ENCODE measurements at regions not wholly inside any gene's neighbourhood (a gene's known extent, or its start where the extent isn't known, plus 50 kb on each side); places are given as distances from the start of the nearest gene placed in this dataset.
A peak's percentile ranks its signal among the peaks of the same experiment; 100 is the strongest.
"Not testable (repeated sequence)": the region's sequence is repeated elsewhere in the genome, so short reads cannot be mapped to it uniquely, and the experiment has no call there.

- DNase-seq (ENCODE audit: low spot score) = not testable (repeated sequence)
These were observed 179.6 kb upstream of the RND3 start for GRCh38 chr2:150667039-150667438.

GRCh38 chr2:150663143-150663542 lies 175.7 kb upstream of the RND3 start:
- DNase-seq (ENCODE audit: low spot score) = no peak

DNA sequence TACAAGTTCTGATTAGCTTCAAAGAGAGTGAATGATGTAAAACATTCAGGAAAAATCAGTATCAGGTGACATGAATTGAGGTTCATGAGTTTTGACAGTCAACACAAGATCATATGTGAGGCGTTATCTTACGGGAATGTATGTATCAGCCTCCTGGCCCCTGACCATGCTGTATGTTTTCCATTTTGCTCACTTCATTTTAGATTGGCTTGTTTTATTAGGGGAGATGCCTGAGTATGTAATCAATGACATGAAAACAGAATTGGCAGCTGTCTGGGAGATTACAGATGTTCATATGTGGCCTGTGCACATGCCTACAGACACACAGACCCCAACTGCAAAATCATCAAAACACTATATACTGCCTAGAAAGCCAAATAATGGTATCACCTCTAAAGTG lies 168.5 kb upstream of the RND3 start:
- no peak for DNase-seq (ENCODE audit: low spot score)

GRCh38 chr2:150653351-150653750 lies 165.9 kb upstream of the RND3 start:
- DNase-seq (ENCODE audit: low spot score) = no peak

GRCh38 chr2:150647943-150648342 lies 160.5 kb upstream of the RND3 start:
- DNase-seq (ENCODE audit: low spot score) = no peak

DNA sequence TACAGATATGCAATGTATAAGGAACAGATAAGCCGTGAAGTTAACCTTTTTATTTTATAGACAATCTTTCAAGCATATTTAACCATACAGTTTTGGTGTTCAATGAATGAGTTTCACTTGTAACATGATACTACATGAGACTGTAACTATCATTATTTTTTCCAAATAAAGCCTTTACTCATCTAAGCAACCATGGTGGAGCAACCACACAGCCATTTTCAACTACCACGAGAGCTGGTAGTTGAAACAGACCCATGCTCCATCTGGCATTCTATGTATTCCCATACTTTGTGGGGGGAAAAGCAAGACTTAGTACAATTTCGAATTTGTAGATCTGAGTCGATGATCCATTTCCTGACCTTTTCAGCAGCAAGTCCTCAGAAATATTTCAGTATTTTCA lies 159.3 kb upstream of the RND3 start:
- no peak for DNase-seq (ENCODE audit: low spot score)

DNA sequence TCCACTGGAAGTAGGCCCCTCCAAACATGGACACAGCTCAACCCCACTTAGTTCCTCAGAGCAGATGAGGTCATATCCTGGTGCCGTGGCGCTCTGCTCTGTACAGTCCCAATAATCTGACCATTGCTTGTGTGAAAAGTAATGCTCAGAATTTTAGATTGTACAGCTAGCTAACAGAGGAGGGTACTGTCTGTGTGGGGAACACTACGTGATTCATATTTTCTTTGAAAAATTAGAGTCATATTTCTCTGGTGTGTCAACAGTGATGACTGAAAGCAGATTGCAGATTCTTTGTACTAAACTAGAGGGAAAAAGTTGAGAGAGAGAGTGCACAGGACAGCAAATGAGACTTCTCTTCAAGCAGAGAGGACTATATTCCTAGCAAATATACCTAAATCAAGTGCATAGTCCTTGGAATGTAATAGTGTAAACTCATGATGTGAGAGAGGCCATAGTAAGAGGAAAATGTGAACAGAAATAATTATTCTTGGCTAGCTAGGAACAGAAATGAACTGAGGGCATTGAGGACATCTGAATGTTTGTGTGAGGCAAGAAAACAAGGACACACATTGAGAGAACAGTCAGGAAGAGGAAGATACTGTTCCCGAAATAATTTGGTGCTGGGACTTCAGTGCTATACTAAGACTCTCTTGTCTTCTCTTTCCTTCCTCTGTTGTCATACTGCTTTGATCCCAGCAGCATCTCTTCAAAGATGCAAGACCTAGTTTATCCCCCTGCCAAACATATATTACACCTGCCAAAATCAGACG lies 157.0 kb upstream of the RND3 start:
- DNase-seq (ENCODE audit: low spot score) = no peak

DNA sequence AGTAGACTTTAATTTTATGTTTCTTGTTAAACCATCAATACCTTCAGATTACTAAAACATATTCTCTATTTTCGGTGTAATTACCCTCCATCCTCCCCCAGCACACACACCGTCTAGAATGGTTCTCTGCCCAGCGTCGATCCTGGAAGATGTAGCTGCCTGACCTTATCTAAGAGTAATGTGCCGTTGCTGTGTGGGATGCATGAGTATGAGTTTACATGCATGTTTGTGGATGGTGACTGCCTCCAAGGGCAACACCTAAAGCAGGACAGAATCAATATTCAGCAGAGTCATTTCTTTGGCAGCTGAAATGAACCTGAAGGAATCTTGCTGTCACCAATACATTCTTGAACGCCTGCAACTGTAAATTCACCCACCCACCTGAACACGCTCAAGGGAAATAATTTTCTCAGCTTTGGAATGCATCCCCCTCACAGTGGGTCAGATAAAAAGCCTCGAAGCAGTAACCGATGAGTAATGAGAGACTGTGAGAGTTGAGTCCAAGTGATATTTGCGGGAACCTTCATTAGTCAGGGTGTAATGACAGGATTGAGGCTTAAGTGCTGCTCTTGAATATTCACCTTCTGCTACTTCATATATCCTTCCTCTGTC lies 155.8 kb upstream of the RND3 start:
- DNase-seq (ENCODE audit: low spot score) = no peak

DNA sequence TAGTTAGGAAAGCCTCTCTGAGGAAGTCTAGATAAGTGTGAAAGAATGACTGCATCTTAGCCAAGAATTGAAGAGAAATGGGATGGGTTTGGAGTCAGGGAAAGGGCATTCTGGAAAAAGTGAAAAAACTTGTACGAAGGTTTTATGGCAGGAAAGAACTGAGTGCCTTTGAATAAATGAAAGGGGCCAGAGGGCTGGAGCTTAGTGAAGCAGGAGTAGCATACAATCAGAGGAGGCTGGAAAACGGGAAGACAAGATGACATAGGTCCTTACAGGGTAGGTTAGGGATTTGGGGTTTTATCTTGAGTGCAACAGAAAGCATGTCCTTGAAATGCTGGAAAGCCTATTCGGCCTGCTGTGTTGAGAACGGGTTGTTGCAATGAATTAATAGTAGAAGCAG lies 152.6 kb upstream of the RND3 start:
- DNase-seq (ENCODE audit: low spot score) = no peak

DNA sequence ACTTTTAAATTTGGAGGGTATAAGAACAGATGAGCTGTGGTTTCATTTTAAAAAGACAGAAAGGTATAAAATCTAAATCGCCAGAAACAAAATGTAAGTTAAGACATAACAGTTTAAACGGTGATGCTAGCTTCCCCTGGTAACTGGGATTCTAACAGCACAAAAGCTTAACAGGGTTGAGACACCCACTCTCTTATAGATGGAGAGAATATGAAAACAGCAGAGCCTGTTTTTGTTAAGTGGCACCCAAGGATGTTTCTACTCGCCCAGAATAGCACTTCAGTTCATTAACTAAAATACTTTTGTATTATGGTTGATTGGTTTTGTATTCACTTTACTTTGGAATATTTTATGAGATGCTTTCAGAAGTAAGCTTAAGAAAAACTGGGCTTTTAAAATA lies 151.9 kb upstream of the RND3 start:
- DNase-seq (ENCODE audit: low spot score) = no peak

- DNase-seq (ENCODE audit: low spot score) = no peak
These were observed 143.9 kb upstream of the RND3 start for GRCh38 chr2:150631236-150631821.

DNA sequence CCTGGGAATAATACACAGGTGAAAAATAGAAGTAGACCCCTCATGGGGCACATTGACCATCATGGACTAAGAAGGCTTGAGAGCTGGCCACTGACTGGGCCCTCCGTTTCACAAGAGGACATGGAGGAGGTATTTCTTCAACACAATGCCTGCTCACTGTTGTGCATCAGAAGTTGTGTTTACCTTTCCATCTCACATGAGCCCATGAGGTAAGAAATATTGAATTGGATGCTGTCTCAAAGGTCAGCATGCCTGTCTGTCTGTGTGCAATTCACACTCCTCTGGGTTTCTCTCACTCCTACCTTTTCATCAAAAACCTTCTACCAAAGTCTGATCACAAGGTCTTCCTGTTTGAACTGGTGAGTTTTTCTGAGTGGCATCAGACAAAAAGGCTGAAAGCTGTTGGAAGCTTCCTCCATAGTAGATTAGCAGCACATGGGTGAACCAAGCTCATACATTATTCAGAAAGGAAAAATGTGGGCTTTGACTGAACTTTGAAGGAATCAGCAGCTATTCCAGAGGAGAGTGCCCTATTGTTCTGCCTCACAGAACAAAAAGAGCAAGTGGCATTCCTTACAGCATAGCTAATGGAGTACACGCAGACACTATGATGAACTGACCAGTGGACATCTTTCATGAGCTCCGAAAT lies 143.2 kb upstream of the RND3 start:
- peak; percentile 28 for DNase-seq (ENCODE audit: low spot score)

DNA sequence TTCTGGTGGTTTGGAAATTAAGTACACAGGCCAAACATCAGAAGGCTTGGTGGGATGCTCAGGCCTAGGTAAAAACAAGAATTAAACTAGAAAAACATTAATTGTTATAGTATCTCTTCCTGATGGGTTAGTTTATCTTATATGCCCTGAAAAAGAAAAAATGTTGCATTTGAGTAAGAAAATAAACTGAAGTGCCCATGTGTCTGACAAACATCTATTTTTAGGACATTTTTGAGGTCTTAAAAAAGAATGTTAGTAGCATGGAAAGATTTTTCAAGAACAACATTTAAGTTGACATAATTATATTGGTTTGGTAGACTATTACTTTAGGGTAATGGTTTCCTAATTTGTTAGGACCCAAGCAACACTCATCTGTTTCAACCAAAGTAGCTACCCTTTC lies 140.1 kb upstream of the RND3 start:
- no peak for DNase-seq (ENCODE audit: low spot score)

DNA sequence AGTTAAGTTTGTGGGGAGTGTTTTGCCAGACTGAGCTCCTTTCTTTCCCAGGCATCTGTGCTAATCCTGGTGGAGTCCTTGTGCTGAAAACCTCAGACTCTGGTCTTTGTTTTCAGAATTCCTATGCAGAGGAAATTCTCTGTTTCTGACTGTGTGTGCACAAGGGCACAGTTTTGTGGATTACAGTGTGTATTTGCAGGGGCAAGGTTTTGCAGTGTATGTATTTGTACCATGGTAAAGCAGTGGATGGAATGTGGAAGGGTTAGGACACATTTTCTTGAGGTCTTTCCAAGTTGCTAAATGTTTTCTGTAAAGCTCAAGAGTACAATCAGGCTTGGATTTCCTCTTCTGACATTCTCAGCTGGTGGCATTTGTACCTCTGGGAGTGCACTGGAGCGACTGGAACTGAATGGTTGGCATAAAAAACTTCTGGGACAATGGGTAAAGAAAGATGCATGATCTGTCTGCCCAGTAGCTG lies 139.5 kb upstream of the RND3 start:
- DNase-seq (ENCODE audit: low spot score) = no peak

- no peak for DNase-seq (ENCODE audit: low spot score)
These were observed 138.3 kb upstream of the RND3 start for GRCh38 chr2:150625741-150626140.

DNA sequence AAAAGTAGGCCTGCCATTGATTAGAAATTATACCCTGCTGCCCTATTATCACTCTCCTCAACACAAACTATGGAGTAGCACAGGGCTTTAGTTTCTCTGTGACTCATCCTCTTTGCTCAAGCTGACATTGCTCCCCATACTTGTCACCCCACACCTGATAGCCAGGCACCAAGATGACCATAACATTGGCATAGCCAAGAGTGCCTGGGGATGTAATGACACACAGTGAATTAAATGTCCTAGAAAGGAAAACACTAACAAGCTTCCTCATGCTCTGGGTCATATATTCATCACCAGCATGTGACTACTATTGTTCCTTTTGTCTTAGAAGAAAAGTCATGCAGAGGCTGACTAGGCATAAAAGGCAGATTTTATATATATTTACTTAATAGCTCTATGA lies 137.8 kb upstream of the RND3 start:
- no peak for DNase-seq (ENCODE audit: low spot score)

- DNase-seq (ENCODE audit: low spot score) = no peak
These were observed 136.5 kb upstream of the RND3 start for GRCh38 chr2:150624001-150624401.

DNA sequence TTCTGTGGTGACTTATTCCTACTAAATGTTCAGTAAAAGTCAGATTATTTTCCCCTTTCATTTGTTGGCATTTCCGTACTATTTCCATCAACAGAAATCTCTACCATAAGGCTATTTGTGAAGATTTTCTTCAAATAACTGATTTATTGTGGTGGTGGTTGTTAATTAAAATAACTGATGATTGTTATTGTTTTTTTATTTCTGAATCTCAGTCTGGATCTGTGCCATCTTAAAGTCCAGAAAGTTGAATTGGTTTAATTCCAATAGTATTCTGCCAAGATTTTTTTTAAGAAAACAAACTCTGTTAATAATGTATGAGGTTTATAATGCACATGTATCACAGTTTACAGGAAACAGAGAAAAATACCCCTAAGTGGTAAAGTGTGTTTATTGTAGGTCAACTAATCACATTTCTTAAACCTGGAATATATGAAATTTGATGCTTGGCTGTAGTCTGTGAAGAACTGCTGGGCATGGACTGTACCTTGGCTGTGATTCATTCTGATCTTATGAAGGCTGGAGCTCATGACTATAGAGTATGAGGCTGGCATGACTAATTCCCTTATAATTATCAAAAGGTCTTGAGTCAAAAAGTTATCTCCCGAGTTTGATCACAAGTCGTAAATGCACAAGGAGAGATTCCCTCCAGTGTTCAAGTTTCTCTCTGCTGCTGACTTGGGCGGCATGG lies 134.2 kb upstream of the RND3 start:
- DNase-seq (ENCODE audit: low spot score) = no peak

- DNase-seq (ENCODE audit: low spot score) = no peak
These were observed 133.4 kb upstream of the RND3 start for GRCh38 chr2:150620855-150621254.

DNA sequence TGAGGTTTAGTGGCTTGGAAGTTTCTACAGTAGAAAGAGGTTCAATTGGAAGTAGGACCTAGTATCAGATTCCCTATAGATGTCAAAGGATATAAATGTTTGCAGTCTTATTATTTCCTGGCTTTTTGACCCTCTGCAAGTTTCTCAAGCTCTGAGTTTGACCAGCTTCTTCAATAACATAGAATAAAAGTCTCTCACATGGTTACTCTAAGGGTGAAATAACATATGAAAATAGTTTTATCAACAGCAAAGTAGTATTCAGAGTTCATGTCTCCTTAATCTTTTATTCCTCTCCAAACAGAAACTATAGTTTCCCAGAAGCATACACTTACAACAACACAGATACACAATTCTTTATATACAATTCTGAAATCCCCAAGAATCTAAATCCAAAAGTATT lies 132.9 kb upstream of the RND3 start:
- DNase-seq (ENCODE audit: low spot score) = no peak

GRCh38 chr2:150619607-150620330 lies 132.3 kb upstream of the RND3 start:
- DNase-seq (ENCODE audit: low spot score) = no peak
